ENCODE measurements at regions not wholly inside any gene's neighbourhood (a gene's known extent, or its start where the extent isn't known, plus 50 kb on each side); places are given as distances from the start of the nearest gene placed in this dataset.

DNA sequence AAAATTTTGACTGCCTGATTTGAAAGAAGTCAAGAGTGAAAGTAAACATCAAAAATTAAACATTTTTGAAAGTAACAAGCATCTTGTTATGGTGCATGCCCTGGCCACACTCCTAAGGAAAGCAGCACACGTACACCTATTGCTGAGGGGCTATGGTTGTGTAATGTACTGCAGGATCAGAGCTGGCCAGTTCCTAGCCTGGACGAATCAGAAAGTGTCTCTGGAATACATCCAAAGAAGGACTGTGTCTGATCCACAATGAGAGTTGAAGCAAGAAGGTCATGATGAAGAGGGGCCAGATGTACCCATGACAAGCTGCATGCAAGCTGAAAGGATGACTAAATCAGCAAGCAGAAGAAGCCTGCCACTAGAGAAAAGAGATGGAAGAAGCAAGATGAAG is 618.2 kb downstream of the TLE1 start:
- Histone ChIP-seq H2BK20ac (ENCODE audit: low read length) (no peak overlapping the region), H3K4me1 (replicated peaks in 1 of 4; ENCODE audit: control insufficient read depth in 3 of 4, insufficient read depth in 4 of 4, low read length in 3 of 4) (no peaks in the 10 kb centered on the region), H3K4me3 (ENCODE audit: extremely low read depth in 1 of 4, insufficient read depth in 2 of 4, low read depth in 3 of 4, low read length in 4 of 4) (no peak overlapping the region), H3K23ac (ENCODE audit: insufficient read length) (no peak overlapping the region), H2BK120ac (replicated peaks; ENCODE audit: low read depth, low read length) (no peak overlapping the region), H3K79me1 (ENCODE audit: low read depth, low read length) (no peaks in the 10 kb centered on the region), H3K9me3 (ENCODE audit: insufficient read depth in 2 of 2, low read depth in 1 of 2, low read length in 1 of 2) (no peaks in the 10 kb centered on the region; a peak in 1 of 4 replicates), H2BK5ac (ENCODE audit: low read depth, low read length) (no peak overlapping the region), H3K56ac (replicated peaks; ENCODE audit: insufficient read length, low read depth, low read length) (no peak overlapping the region), H3K27ac (ENCODE audit: low read depth, low read length) (no peak overlapping the region), H3K23me2 (ENCODE audit: low read depth, low read length) (no peaks in the 10 kb centered on the region), H3K4ac (replicated peaks; ENCODE audit: insufficient read length, low read depth, low read length) (no peak overlapping the region), H3K79me2 (ENCODE audit: control insufficient read depth in 1 of 2, insufficient read depth in 2 of 2, low read length in 2 of 2) (no peaks in the 10 kb centered on the region), H3K4me2 (ENCODE audit: insufficient read depth in 1 of 2, low read depth in 2 of 2, low read length in 2 of 2) (no peak overlapping the region), H2AFZ (ENCODE audit: low read length) (no peak overlapping the region), H3K9ac (replicated peaks in 1 of 4; ENCODE audit: extremely low read depth in 1 of 4, low read depth in 3 of 4, low read length in 3 of 4) (no peak overlapping the region), H3K36me3 (ENCODE audit: control insufficient read depth in 2 of 4, insufficient read depth in 4 of 4, low read length in 3 of 4) (no peaks in the 10 kb centered on the region), H2BK15ac (ENCODE audit: low read length) (no peak overlapping the region), H4K91ac (replicated peaks; ENCODE audit: insufficient read length, low read length) (no peak overlapping the region), H2BK12ac (ENCODE audit: low read depth, low read length) (no peak overlapping the region), H3K18ac (ENCODE audit: extremely low read depth, low read length) (no peak overlapping the region), H4K20me1 (replicated peaks in 1 of 2; ENCODE audit: control insufficient read depth in 1 of 2, insufficient read depth in 2 of 2, low read length in 2 of 2) (no peaks in the 10 kb centered on the region), H4K8ac (ENCODE audit: extremely low read depth, insufficient read depth, low read length) (no peak overlapping the region), H3K14ac (ENCODE audit: insufficient read length) (no peak overlapping the region), H3K27me3 (replicated peaks in 1 of 4; ENCODE audit: control insufficient read depth in 3 of 4, extremely low read depth in 1 of 4, insufficient read depth in 3 of 4, low read length in 3 of 4) (no peaks in the 10 kb centered on the region), H4K5ac (ENCODE audit: insufficient read length, low read depth, low read length) (no peak overlapping the region), H2AK5ac (ENCODE audit: low read depth, low read length) (no peak overlapping the region)
- POLR2A ChIA-PET (ENCODE audit: partially characterized antibody), result no interaction called here
- CTCF ChIA-PET (ENCODE audit: partially characterized antibody), result no interaction called here
- FAIRE-seq, result no peak
- DNase-seq (ENCODE audit: low read depth in 1 of 2, low spot score in 2 of 2), result no peak
- 60% methylated on average over 2 of the region's 2 CpGs; no CpG with 5 or more reads in 1 of the 2 experiments for WGBS, 2 experiments (ENCODE audit: extremely low coverage in 1 of 2, insufficient coverage in 1 of 2, insufficient read length in 1 of 2, insufficient replicate concordance in 2 of 2, low coverage in 1 of 2, low lambda C conversion rate in 2 of 2, missing lambda C conversion rate in 1 of 2)
- TF ChIP-seq E2F6 (IDR thresholded peaks at IDR 0.05), result no peak
- no peak for TF ChIP-seq ZNF274 (IDR thresholded peaks at IDR 0.05; ENCODE audit: borderline replicate concordance, extremely low read depth, low read length)
- no peak for TF ChIP-seq SP2 (IDR thresholded peaks at IDR 0.05; ENCODE audit: low read length)
- no peak for TF ChIP-seq PHF8 (conservative IDR thresholded peaks at IDR 0.05; ENCODE audit: low read depth, low read length)
- no peak for TF ChIP-seq YY1 (IDR thresholded peaks at IDR 0.05; ENCODE audit: low read depth, low read length)
- no peak for TF ChIP-seq POLR2AphosphoS5 (IDR thresholded peaks at IDR 0.05; ENCODE audit: low read depth, low read length)
- TF ChIP-seq MAFK (IDR thresholded peaks at IDR 0.05; ENCODE audit: low read depth, low read length), result no peak
- TF ChIP-seq FOSL1 (IDR thresholded peaks at IDR 0.05; ENCODE audit: insufficient read depth, low read depth, low read length), result no peak
- TF ChIP-seq NRF1 (IDR thresholded peaks at IDR 0.05; ENCODE audit: low read depth, low read length), result no peak
- TF ChIP-seq SP1 (IDR thresholded peaks at IDR 0.05; ENCODE audit: low read depth, low read length), result no peak
- TF ChIP-seq BRCA1 (IDR thresholded peaks at IDR 0.05; ENCODE audit: low read depth, low read length), result no peak
- TF ChIP-seq NANOG (IDR thresholded peaks at IDR 0.05; ENCODE audit: insufficient read depth, low read depth, low read length, poor library complexity, severe bottlenecking), result no peak
- no peak for TF ChIP-seq TAF7 (optimal IDR thresholded peaks at IDR 0.05; ENCODE audit: borderline replicate concordance, low read depth, low read length)
- no peak for TF ChIP-seq USF2 (IDR thresholded peaks at IDR 0.05; ENCODE audit: low read length)
